Stimulated activated memory B cell treated with anti-CD40 and anti-IgM and Interleukin-4, amounts not matched to agents 10 μg/mL and 1 μg/mL and 100 μg/mL, for 72 hours (primary cell): ENCODE measurements at regions not wholly inside any gene's neighbourhood (a gene's known extent, or its start where the extent isn't known, plus 50 kb on each side); places are given as distances from the start of the nearest gene placed in this dataset.

Experiments
- ATAC-seq: fragments of 150-1000 bp; cut with Tn5 transposase; 2 replicates; pipeline ENCODE4 v1.10.0; 2021
- H3K27ac Mint-ChIP-seq: one replicate; pipeline ENCODE4 v1.8.0; 2022; ENCODE audit warnings: mild to moderate bottlenecking, mixed read lengths
- H3K27me3 Mint-ChIP-seq: one replicate; pipeline ENCODE4 v1.8.0; 2022; ENCODE audit warnings: mixed read lengths
- H3K36me3 Mint-ChIP-seq: one replicate; pipeline ENCODE4 v1.8.0; 2022; ENCODE audit warnings: mixed read lengths
- H3K4me1 Mint-ChIP-seq: one replicate; pipeline ENCODE4 v1.8.0; 2022; ENCODE audit warnings: mixed read lengths
- H3K4me3 Mint-ChIP-seq: one replicate; pipeline ENCODE4 v1.8.0; 2022; ENCODE audit warnings: mild to moderate bottlenecking, moderate library complexity, mixed read lengths
- H3K9me3 Mint-ChIP-seq: one replicate; pipeline ENCODE4 v1.8.0; 2022; ENCODE audit warnings: mixed read lengths

DNA sequence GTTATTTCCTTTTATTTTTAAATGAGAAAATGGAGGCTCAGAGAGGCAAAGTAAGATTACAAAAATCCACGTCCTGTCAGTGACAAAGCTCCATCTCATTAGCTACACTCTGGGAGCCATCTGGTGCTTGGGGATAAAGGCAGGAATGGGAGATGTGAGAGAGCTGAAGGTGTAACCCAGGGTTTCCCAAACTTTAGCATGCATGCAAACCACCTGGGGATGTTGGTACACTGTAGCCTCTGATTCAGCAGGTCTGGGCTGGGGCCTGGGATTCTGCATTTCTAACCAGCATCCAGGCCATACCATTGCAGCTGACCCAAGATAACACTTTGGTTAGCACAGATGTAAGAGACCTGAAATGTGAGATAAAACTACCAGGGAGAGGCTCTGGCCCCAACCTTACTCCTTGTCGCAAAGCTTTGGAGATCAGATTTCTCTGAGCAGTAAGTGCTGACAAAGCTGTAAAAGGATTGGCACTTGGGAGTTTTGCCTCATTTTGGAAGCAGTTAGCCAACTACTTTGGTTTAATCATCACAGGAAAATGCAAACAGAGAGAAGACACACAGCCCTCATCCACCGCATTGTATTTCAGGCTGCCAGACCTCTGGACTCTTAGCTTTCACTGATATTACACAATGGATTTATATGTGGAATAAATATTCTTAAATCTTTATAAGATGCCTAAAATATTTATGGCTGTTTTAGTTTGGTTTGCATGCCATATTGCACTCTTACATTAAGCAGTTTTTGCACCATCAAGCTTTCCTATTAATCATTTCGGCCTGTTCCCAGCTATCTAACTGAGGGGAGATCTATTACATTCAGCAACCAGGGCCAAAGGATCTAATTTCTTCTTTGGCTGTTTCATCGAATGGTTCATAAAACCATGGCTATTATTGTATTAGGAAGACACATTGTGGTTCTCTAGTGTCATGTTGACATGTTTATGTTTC, 263.0 kb downstream of the EBLN2 start:
- no peak for ATAC-seq
- no peak overlapping the region for H3K4me3 Mint-ChIP-seq
- H3K9me3 Mint-ChIP-seq, result peaks cover 3% of the 10 kb centered on the region
- H3K36me3 Mint-ChIP-seq, result no peaks in the 10 kb centered on the region
- H3K4me1 Mint-ChIP-seq, result no peaks in the 10 kb centered on the region
- H3K27ac Mint-ChIP-seq, result no peak overlapping the region
- H3K27me3 Mint-ChIP-seq, result no peaks in the 10 kb centered on the region

DNA sequence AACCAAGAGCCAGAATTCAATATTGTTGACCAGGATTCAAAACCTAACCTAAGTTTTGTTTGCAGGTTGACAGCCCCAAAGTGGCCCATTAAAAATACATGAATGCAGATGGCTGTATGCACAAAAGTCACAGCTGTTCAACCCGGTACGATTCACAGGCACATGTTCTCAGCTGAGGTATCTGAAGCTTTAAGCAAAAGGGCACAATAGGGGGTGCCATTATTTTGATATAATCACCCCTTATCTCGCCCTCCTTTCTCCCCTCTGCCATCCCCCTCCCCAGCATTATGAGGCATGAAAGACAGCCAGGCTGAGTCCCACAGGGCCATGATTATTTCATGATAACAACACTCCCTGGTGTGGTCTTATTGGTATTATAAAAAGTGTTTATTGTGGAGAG, 264.9 kb downstream of the EBLN2 start:
- Mint-ChIP-seq H3K9me3 (peaks cover 3% of the 10 kb centered on the region), H3K4me3 (no peak overlapping the region), H3K27me3 (no peaks in the 10 kb centered on the region), H3K27ac (no peak overlapping the region), H3K36me3 (no peaks in the 10 kb centered on the region), H3K4me1 (no peaks in the 10 kb centered on the region)
- ATAC-seq, result no peak

DNA sequence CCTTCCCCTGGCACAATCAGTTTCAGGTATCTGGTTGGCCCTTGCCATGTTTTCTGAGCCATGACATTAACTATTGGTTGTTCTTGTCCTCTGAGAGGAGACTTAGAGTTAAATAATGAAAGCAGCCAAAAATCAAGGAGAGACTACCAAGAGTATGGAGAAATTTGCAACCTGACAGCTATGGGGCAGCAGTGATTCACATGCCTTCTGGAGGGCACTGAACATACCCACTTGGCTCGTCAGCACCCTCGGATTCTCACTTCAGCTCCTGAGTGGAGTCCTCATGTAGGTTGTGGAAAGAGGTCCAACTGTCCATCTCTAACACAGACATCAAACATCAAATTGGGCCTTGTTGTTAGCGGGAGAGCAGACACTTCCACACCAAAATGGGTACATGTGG, 265.6 kb downstream of the EBLN2 start:
- no peaks in the 10 kb centered on the region for H3K4me1 Mint-ChIP-seq
- no peak for ATAC-seq
- H3K4me3 Mint-ChIP-seq, result no peak overlapping the region
- peaks cover 3% of the 10 kb centered on the region for H3K9me3 Mint-ChIP-seq
- H3K27me3 Mint-ChIP-seq, result no peaks in the 10 kb centered on the region
- no peaks in the 10 kb centered on the region for H3K36me3 Mint-ChIP-seq
- no peak overlapping the region for H3K27ac Mint-ChIP-seq
